OCI-LY1 (cell line): ENCODE measurements at regions not wholly inside any gene's neighbourhood (a gene's known extent, or its start where the extent isn't known, plus 50 kb on each side); places are given as distances from the start of the nearest gene placed in this dataset.

ENCODE experiments used
- H2AFZ ChIP-seq: fragments of 200-600 bp; sonication (generic), shearing (Covaris generic); 2 replicates; pipeline ENCODE4 v1.6.0; 2014; ENCODE audit warnings: antibody characterized with exemption, mild to moderate bottlenecking, low read length
- H3F3A ChIP-seq: fragments of 200-600 bp; sonication (generic), shearing (Covaris generic); 2 replicates; pipeline ENCODE4 v1.6.0; 2014; ENCODE audit warnings: mild to moderate bottlenecking, antibody characterized with exemption, low read length, moderate library complexity; ENCODE audit not compliant: insufficient read depth
- H3K27ac ChIP-seq: fragments of 200-600 bp; sonication (generic); 2 replicates; pipeline ENCODE4 v1.5.1; 2014; ENCODE audit warnings: low read length, mixed run types, mild to moderate bottlenecking, low read depth; ENCODE audit not compliant: poor library complexity, severe bottlenecking
- H3K27me3 ChIP-seq: fragments of 200-600 bp; sonication (generic); 2 replicates; pipeline ENCODE4 v1.6.0; 2014; ENCODE audit warnings: antibody characterized with exemption, mild to moderate bottlenecking, low read length, moderate library complexity; ENCODE audit not compliant: insufficient read depth
- H3K36me3 ChIP-seq: fragments of 200-600 bp; sonication (generic); 2 replicates; pipeline ENCODE4 v1.6.1; 2014; ENCODE audit warnings: mild to moderate bottlenecking, antibody characterized with exemption, low read length, moderate library complexity, mixed read lengths; ENCODE audit not compliant: insufficient read depth
- H3K4me1 ChIP-seq: fragments of 200-600 bp; sonication (generic); 2 replicates; pipeline ENCODE4 v1.5.1; 2014; ENCODE audit warnings: mild to moderate bottlenecking, low read length, moderate library complexity; ENCODE audit not compliant: insufficient read depth, severe bottlenecking
- H3K4me2 ChIP-seq: fragments of 200-600 bp; sonication (generic), shearing (Covaris generic); 2 replicates; pipeline ENCODE4 v1.6.1; 2014; ENCODE audit warnings: low read length
- H3K4me3 ChIP-seq: fragments of 200-600 bp; sonication (generic); 2 replicates; pipeline ENCODE4 v1.5.1; 2014; ENCODE audit warnings: low read length, low read depth, mild to moderate bottlenecking, mixed read lengths; ENCODE audit not compliant: poor library complexity, severe bottlenecking
- H3K79me2 ChIP-seq: fragments of 200-600 bp; shearing (Covaris generic); 2 replicates; pipeline ENCODE4 v1.6.1; 2016; ENCODE audit warnings: mixed run types, low read length, mixed read lengths; ENCODE audit not compliant: insufficient read depth
- H3K9ac ChIP-seq: fragments of 200-600 bp; sonication (generic), shearing (Covaris generic); 2 replicates; pipeline ENCODE4 v1.6.1; 2014; ENCODE audit warnings: mild to moderate bottlenecking, low read length, mixed read lengths
- H3K9me2 ChIP-seq: fragments of 200-600 bp; sonication (generic), shearing (Covaris generic); 2 replicates; pipeline ENCODE4 v1.6.1; 2014; ENCODE audit warnings: low read depth, mild to moderate bottlenecking, low read length, mixed read lengths
- H3K9me3 ChIP-seq: fragments of 200-600 bp; shearing (Covaris generic); 2 replicates; pipeline ENCODE4 v1.6.1; 2014; ENCODE audit warnings: low read length, mixed read lengths
- H4K20me1 ChIP-seq: fragments of 200-600 bp; sonication (generic), shearing (Covaris generic); 2 replicates; pipeline ENCODE4 v1.6.0; 2016; ENCODE audit warnings: mild to moderate bottlenecking, low read length; ENCODE audit not compliant: insufficient read depth
- EZH2 ChIP-seq: fragments of 200-600 bp; sonication (generic), shearing (Covaris generic); IDR thresholded peaks from 2 replicates; pipeline ENCODE4 v1.8.0; 2017; ENCODE audit warnings: borderline replicate concordance, mixed run types, mild to moderate bottlenecking, antibody characterized with exemption, low read length, moderate library complexity, mixed read lengths
- TF ChIP-seq, protein P1 (sequence below): fragments of 200-600 bp; sonication (generic), shearing (Covaris generic); IDR thresholded peaks from 2 replicates; pipeline ENCODE4 v1.5.1; 2017; ENCODE audit warnings: mild to moderate bottlenecking, antibody characterized with exemption, low read length, moderate library complexity, mixed read lengths

DNA sequence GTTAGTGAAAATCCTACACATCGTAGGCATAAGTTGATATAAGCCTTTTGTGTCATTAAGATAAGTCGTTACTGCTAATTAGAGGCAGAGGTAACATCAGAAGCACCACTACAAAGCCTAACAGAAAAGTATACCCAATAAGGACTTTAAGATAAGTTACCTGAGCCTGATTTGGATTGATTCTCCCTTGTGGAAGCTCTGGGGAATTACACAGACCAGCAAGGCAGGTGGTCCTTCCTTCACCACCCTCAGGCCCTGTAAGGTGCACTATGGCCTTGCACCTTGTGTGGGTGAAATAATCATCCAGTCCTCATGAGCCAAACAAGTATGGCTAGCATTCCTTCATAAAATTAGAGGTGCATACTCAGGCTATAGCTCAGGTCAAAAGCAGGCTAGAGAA lies 166.7 kb upstream of the CHRM3 start:
- Histone ChIP-seq H3F3A (no peaks in the 10 kb centered on the region), H3K4me3 (no peak overlapping the region), H3K9ac (no peak overlapping the region), H4K20me1 (no peaks in the 10 kb centered on the region), H3K4me1 (no peaks in the 10 kb centered on the region), H3K36me3 (no peaks in the 10 kb centered on the region), H2AFZ (no peak overlapping the region), H3K27me3 (no peaks in the 10 kb centered on the region), H3K4me2 (no peak overlapping the region), H3K79me2 (no peaks in the 10 kb centered on the region), H3K9me2 (no peaks in the 10 kb centered on the region), H3K27ac (no peak overlapping the region), H3K9me3 (no peaks in the 10 kb centered on the region)
- TF ChIP-seq, protein P1, sequence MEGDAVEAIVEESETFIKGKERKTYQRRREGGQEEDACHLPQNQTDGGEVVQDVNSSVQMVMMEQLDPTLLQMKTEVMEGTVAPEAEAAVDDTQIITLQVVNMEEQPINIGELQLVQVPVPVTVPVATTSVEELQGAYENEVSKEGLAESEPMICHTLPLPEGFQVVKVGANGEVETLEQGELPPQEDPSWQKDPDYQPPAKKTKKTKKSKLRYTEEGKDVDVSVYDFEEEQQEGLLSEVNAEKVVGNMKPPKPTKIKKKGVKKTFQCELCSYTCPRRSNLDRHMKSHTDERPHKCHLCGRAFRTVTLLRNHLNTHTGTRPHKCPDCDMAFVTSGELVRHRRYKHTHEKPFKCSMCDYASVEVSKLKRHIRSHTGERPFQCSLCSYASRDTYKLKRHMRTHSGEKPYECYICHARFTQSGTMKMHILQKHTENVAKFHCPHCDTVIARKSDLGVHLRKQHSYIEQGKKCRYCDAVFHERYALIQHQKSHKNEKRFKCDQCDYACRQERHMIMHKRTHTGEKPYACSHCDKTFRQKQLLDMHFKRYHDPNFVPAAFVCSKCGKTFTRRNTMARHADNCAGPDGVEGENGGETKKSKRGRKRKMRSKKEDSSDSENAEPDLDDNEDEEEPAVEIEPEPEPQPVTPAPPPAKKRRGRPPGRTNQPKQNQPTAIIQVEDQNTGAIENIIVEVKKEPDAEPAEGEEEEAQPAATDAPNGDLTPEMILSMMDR: no peak
- no peak for TF ChIP-seq EZH2

DNA sequence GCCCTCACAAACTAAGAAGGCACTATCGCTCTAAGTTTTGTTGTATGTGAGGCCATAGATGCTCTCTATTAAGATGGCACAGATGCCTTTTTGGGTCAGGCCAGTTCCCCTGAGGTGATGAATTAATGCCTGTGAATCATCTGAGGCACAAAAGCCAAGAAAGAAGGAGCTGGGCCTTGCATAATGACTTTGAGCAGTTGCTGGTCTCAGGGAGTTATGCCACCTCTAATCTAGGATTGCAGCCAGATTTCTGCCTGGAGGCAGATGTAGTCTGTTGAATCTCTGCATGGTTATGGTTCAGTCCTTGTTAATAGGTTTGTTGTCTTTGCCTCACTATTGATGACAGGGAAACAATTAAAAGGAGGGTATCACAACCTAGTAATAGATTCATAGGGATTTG lies 168.1 kb upstream of the CHRM3 start:
- H3K27me3 ChIP-seq: no peaks in the 10 kb centered on the region
- no peaks in the 10 kb centered on the region for H3K36me3 ChIP-seq
- H3K9me2 ChIP-seq: no peaks in the 10 kb centered on the region
- H3K4me3 ChIP-seq: no peak overlapping the region
- no peak overlapping the region for H3K9ac ChIP-seq
- no peaks in the 10 kb centered on the region for H3K4me1 ChIP-seq
- H3K4me2 ChIP-seq: no peak overlapping the region
- no peak overlapping the region for H3K27ac ChIP-seq
- H4K20me1 ChIP-seq: no peaks in the 10 kb centered on the region
- no peak overlapping the region for H2AFZ ChIP-seq
- H3K79me2 ChIP-seq: no peaks in the 10 kb centered on the region
- no peaks in the 10 kb centered on the region for H3K9me3 ChIP-seq
- TF ChIP-seq, protein P1: no peak
- no peak for TF ChIP-seq EZH2
- no peaks in the 10 kb centered on the region for H3F3A ChIP-seq

DNA sequence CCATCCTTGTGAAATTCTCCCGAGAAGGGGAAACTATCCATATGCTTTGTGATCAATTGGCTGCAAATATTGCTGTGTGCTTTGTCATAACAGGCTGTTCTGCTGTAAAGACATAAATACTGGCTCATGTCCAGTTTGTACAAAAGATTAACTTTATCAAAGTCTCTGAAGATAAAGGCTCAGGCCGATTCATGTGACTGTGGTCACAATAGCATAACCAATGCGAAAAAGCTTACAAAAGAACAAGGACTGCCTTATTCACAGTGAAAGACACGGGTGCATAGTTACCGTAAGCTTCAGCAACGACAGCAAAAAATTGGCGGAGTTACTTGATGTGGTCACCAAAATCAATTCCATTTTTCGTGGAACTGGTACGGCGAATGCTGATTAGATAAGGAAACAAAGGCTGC lies 173.6 kb upstream of the CHRM3 start:
- Histone ChIP-seq H3K9ac (no peak overlapping the region), H3F3A (no peaks in the 10 kb centered on the region)

More for the DNA sequence above, 173.6 kb upstream of the CHRM3 start:
- no peaks in the 10 kb centered on the region for H3K36me3 ChIP-seq
- no peak overlapping the region for H3K4me3 ChIP-seq
- H3K9me3 ChIP-seq: no peaks in the 10 kb centered on the region
- H3K4me2 ChIP-seq: no peak overlapping the region
- H3K27ac ChIP-seq: no peak overlapping the region
- H2AFZ ChIP-seq: no peak overlapping the region
- H3K27me3 ChIP-seq: no peaks in the 10 kb centered on the region
- H3K9me2 ChIP-seq: no peaks in the 10 kb centered on the region
- no peaks in the 10 kb centered on the region for H3K79me2 ChIP-seq
- TF ChIP-seq, protein P1: no peak
- no peak for TF ChIP-seq EZH2
- H4K20me1 ChIP-seq: no peaks in the 10 kb centered on the region
- H3K4me1 ChIP-seq: no peaks in the 10 kb centered on the region
